HEK293 (cell line): ENCODE measurements at regions not wholly inside any gene's neighbourhood (a gene's known extent, or its start where the extent isn't known, plus 50 kb on each side); places are given as distances from the start of the nearest gene placed in this dataset.

Experiments used
- CTCF ChIP-seq: fragments of 450-650 bp; formaldehyde crosslinking; IDR thresholded peaks from 2 replicates; pipeline ENCODE4 v1.5.1; 2016; ENCODE audit warnings: missing biosample characterization, missing genetic modification characterization
- OVOL3 ChIP-seq: fragments of 450-650 bp; formaldehyde crosslinking; IDR thresholded peaks from 2 replicates; pipeline ENCODE4 v1.5.1; 2016; ENCODE audit warnings: missing biosample characterization, missing genetic modification characterization
- ZNF302 ChIP-seq: fragments of 450-650 bp; formaldehyde crosslinking; IDR thresholded peaks from 2 replicates; pipeline ENCODE4 v1.5.1; 2016; ENCODE audit warnings: missing biosample characterization, missing genetic modification characterization, low read depth
- ZNF701 ChIP-seq: fragments of 450-650 bp; formaldehyde crosslinking; IDR thresholded peaks from 2 replicates; pipeline ENCODE4 v1.5.1; 2016; ENCODE audit warnings: missing biosample characterization, missing genetic modification characterization
- ZNF76 ChIP-seq: fragments of 450-650 bp; formaldehyde crosslinking; IDR thresholded peaks from 2 replicates; pipeline ENCODE4; 2016; ENCODE audit warnings: low read depth, missing biosample characterization, missing genetic modification characterization, borderline replicate concordance
- TF ChIP-seq, protein P1 (sequence below): fragments of 450-650 bp; formaldehyde crosslinking; IDR thresholded peaks from 2 replicates; pipeline ENCODE4 v1.5.1; 2016; ENCODE audit warnings: missing biosample characterization, missing genetic modification characterization

- TF ChIP-seq CTCF (no peak), ZNF76 (tag by site-specific recombination) (no peak), OVOL3 (no peak), ZNF302 (tag by site-specific recombination) (no peak), ZNF701 (tag by site-specific recombination) (no peak)
- TF ChIP-seq, protein P1, sequence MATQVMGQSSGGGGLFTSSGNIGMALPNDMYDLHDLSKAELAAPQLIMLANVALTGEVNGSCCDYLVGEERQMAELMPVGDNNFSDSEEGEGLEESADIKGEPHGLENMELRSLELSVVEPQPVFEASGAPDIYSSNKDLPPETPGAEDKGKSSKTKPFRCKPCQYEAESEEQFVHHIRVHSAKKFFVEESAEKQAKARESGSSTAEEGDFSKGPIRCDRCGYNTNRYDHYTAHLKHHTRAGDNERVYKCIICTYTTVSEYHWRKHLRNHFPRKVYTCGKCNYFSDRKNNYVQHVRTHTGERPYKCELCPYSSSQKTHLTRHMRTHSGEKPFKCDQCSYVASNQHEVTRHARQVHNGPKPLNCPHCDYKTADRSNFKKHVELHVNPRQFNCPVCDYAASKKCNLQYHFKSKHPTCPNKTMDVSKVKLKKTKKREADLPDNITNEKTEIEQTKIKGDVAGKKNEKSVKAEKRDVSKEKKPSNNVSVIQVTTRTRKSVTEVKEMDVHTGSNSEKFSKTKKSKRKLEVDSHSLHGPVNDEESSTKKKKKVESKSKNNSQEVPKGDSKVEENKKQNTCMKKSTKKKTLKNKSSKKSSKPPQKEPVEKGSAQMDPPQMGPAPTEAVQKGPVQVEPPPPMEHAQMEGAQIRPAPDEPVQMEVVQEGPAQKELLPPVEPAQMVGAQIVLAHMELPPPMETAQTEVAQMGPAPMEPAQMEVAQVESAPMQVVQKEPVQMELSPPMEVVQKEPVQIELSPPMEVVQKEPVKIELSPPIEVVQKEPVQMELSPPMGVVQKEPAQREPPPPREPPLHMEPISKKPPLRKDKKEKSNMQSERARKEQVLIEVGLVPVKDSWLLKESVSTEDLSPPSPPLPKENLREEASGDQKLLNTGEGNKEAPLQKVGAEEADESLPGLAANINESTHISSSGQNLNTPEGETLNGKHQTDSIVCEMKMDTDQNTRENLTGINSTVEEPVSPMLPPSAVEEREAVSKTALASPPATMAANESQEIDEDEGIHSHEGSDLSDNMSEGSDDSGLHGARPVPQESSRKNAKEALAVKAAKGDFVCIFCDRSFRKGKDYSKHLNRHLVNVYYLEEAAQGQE = no peak
Measured at GRCh38 chr10:43759216-43759615, 110.5 kb upstream of the ZNF32 start.
